ENCODE measurements at regions not wholly inside any gene's neighbourhood (a gene's known extent, or its start where the extent isn't known, plus 50 kb on each side); places are given as distances from the start of the nearest gene placed in this dataset.

DNA sequence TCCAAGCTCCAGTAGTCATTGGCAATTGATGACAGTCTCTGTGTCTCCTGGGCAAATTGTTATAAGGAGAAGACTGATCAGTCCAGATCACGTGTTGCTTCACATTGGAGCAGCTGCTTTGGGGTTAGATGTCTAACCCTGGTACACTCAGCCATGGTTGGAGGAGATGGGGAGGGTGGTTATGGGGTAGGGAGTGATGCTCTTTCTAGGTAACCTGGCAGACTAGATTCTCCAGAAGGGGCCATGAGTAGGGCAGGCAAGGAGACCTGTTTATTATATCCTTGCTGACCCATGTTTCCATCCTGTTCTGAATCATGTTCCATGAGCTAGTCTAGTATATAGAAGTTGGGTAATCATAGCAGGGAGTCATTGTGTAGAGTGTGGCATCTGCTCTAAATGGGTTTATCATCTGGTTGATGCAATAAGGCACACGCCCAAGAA lies 50.8 kb upstream of the BACH2 start:
- no peak overlapping the region for H3K27ac ChIP-seq
- intact Hi-C loops (cut with DNase I) = no loop called here
- DNase-seq = no peak
- peaks cover 0 to 8% (median 0%) of the 10 kb centered on the region in 7 donors for H3K27me3 ChIP-seq
- 78 to 87% methylated on average over 2 of the region's 2 CpGs for WGBS, 2 donors
- ATAC-seq = no peak
- no peaks in the 10 kb centered on the region for H3K36me3 ChIP-seq
- H3K9me3 ChIP-seq = no peaks in the 10 kb centered on the region
- H3K4me1 ChIP-seq = peaks cover 0 to 16% (median 0%) of the 10 kb centered on the region in 9 donors
- no peak overlapping the region for H3K4me3 ChIP-seq
- TF ChIP-seq, protein P1, sequence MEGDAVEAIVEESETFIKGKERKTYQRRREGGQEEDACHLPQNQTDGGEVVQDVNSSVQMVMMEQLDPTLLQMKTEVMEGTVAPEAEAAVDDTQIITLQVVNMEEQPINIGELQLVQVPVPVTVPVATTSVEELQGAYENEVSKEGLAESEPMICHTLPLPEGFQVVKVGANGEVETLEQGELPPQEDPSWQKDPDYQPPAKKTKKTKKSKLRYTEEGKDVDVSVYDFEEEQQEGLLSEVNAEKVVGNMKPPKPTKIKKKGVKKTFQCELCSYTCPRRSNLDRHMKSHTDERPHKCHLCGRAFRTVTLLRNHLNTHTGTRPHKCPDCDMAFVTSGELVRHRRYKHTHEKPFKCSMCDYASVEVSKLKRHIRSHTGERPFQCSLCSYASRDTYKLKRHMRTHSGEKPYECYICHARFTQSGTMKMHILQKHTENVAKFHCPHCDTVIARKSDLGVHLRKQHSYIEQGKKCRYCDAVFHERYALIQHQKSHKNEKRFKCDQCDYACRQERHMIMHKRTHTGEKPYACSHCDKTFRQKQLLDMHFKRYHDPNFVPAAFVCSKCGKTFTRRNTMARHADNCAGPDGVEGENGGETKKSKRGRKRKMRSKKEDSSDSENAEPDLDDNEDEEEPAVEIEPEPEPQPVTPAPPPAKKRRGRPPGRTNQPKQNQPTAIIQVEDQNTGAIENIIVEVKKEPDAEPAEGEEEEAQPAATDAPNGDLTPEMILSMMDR (IDR thresholded peaks at IDR 0.05) = no peak

DNA sequence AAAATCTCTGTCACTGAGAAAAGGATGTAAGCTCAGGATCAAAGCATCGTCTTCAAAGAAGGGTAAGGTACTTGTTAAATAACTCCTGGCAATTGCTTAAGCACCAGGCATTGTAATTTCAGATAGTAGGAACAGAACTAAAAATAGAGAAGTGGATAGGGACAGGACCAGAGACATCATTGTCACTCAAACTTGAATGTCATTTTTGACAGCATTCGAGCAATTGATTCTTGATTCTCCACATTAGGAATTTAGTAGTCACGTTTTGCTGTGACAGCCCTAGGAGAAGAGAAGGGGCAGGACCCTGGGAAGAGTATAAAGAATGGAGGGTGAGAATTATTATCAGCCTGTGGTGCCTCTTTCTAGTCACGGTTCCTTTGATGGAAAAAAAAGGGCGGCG lies 50.1 kb upstream of the BACH2 start:
- Histone ChIP-seq H3K27ac (no peak overlapping the region), H3K9me3 (no peaks in the 10 kb centered on the region), H3K27me3 (peaks cover 0 to 8% (median 0%) of the 10 kb centered on the region in 7 donors), H3K4me1 (peaks cover 0 to 9% (median 0%) of the 10 kb centered on the region in 9 donors), H3K4me3 (no peak overlapping the region), H3K36me3 (no peaks in the 10 kb centered on the region)
- WGBS, 2 donors = 47 to 51% methylated on average over 6 of the region's 6 CpGs
- ATAC-seq (no peak), DNase-seq (no peak)
- TF ChIP-seq, protein P1 (IDR thresholded peaks at IDR 0.05) = no peak
- intact Hi-C loops (cut with DNase I) = no loop called here
